GM19463 (cell line): ENCODE measurements at regions not wholly inside any gene's neighbourhood (a gene's known extent, or its start where the extent isn't known, plus 50 kb on each side); places are given as distances from the start of the nearest gene placed in this dataset.

Experiments
- ATAC-seq: cut with Tn5 transposase; IDR thresholded peaks from one replicate; pipeline ENCODE4 v1.9.1; 2021; ENCODE audit warnings: mild to moderate bottlenecking, moderate library complexity; ENCODE audit not compliant: unreplicated experiment

- ATAC-seq: no peak
These were observed 440.4 kb upstream of the MEX3C start for GRCh38 chr18:51637881-51638280.

- ATAC-seq: no peak
These were observed 442.1 kb upstream of the MEX3C start for GRCh38 chr18:51639541-51639940.

GRCh38 chr18:51643483-51643882 lies 446.0 kb upstream of the MEX3C start:
- ATAC-seq: no peak

GRCh38 chr18:51645607-51646006 lies 448.1 kb upstream of the MEX3C start:
- ATAC-seq: no peak

GRCh38 chr18:51647346-51647745 lies 449.9 kb upstream of the MEX3C start:
- ATAC-seq: no peak

- no peak for ATAC-seq
These were observed 450.5 kb upstream of the MEX3C start for GRCh38 chr18:51647942-51648341.

GRCh38 chr18:51649796-51650195 lies 452.3 kb upstream of the MEX3C start:
- no peak for ATAC-seq

GRCh38 chr18:51651761-51652160 lies 454.3 kb upstream of the MEX3C start:
- ATAC-seq: no peak

- no peak for ATAC-seq
These were observed 456.2 kb upstream of the MEX3C start for GRCh38 chr18:51653507-51654213.

GRCh38 chr18:51654488-51655326 lies 457.2 kb upstream of the MEX3C start:
- peak; percentile 73 for ATAC-seq

GRCh38 chr18:51655327-51655698 lies 457.8 kb upstream of the MEX3C start:
- peak; percentile 82 for ATAC-seq

GRCh38 chr18:51656249-51656648 lies 458.8 kb upstream of the MEX3C start:
- no peak for ATAC-seq

GRCh38 chr18:51658436-51658835 lies 461.0 kb upstream of the MEX3C start:
- no peak for ATAC-seq

- no peak for ATAC-seq
These were observed 462.3 kb upstream of the MEX3C start for GRCh38 chr18:51659781-51660180.

GRCh38 chr18:51660188-51660715 lies 462.8 kb upstream of the MEX3C start:
- ATAC-seq: no peak

- no peak for ATAC-seq
These were observed 466.8 kb upstream of the MEX3C start for GRCh38 chr18:51664236-51664635.

- ATAC-seq: no peak
These were observed 469.3 kb upstream of the MEX3C start for GRCh38 chr18:51666763-51667191.

GRCh38 chr18:51668101-51668500 lies 470.6 kb upstream of the MEX3C start:
- peak; percentile 76 for ATAC-seq

- no peak for ATAC-seq
These were observed 471.1 kb upstream of the MEX3C start for GRCh38 chr18:51668607-51669006.

- no peak for ATAC-seq
These were observed 489.1 kb upstream of the MEX3C start for GRCh38 chr18:51686590-51686989.

- ATAC-seq: no peak
These were observed 490.5 kb upstream of the MEX3C start for GRCh38 chr18:51687845-51688585.
